Gastrocnemius medialis (tissue), 4 donors: ENCODE measurements at regions not wholly inside any gene's neighbourhood (a gene's known extent, or its start where the extent isn't known, plus 50 kb on each side); places are given as distances from the start of the nearest gene placed in this dataset.
"Not testable (repeated sequence)": the region's sequence is repeated elsewhere in the genome, so short reads cannot be mapped to it uniquely, and the experiment has no call there.

Experiments
- ATAC-seq, 2 donors: fragments of 150-250 bp; one replicate each; pipeline ENCODE4 v1.9.1; 2016
- DNase-seq, 2 donors: peaks; one replicate each; pipeline ENCODE4 v3.0.0-alpha.2; 2019
- H3K27ac ChIP-seq, 4 donors: fragments of 200-600 bp; sonication (generic); 1 replicate in 1 of 4; 2 replicates in 3 of 4; pipeline ENCODE4 v1.5.1; 2016 to 2018; ENCODE audit warnings: mild to moderate bottlenecking in 2 of 4, moderate library complexity in 1 of 4
- H3K27me3 ChIP-seq, 3 donors: fragments of 200-600 bp; sonication (generic) in 2 of 3; 1 replicate in 1 of 3; 2 replicates in 2 of 3; pipeline versions ENCODE4 v1.5.1 to v1.6.0; 2016 to 2019; ENCODE audit warnings: mild to moderate bottlenecking in 1 of 3, moderate library complexity in 1 of 3
- H3K36me3 ChIP-seq, 2 donors: fragments of 200-600 bp; sonication (generic) in 1 of 2; one replicate each; pipeline ENCODE4 v1.5.1; 2017 to 2018
- H3K4me1 ChIP-seq, 2 donors: fragments of 200-600 bp; sonication (generic) in 1 of 2; one replicate each; pipeline ENCODE4 v1.5.1; 2016 to 2017; ENCODE audit warnings: mild to moderate bottlenecking in 2 of 2
- H3K4me3 ChIP-seq, 4 donors: fragments of 200-600 bp; sonication (generic) in 3 of 4; 1 replicate in 1 of 4; 2 replicates in 3 of 4; pipeline ENCODE4 v1.5.1; 2016 to 2019; ENCODE audit warnings: mild to moderate bottlenecking in 2 of 4
- H3K9me3 ChIP-seq, 3 donors: fragments of 200-600 bp; sonication (generic) in 2 of 3; 1 replicate in 1 of 3; 2 replicates in 2 of 3; pipeline ENCODE4 v1.5.1; 2016 to 2019
- POLR2A ChIP-seq, 2 donors: fragments of 450-650 bp; IDR thresholded peaks; one replicate each; pipeline ENCODE4 v1.6.1; 2017; ENCODE audit warnings: antibody characterized with exemption in 2 of 2, mild to moderate bottlenecking in 2 of 2, moderate library complexity in 2 of 2
- in situ Hi-C, 4 donors: fragments of 200-750 bp; cut with MboI; loops; one replicate each; pipeline versions ENCODE4 v1.15.0 to v1.8.0; 2017; ENCODE audit warnings: low sequenced_read_pairs in 4 of 4
- intact Hi-C: fragments of 100-400 bp; cut with DNase I; formaldehyde crosslinking; loops from one replicate; pipeline ENCODE4 v1.15.1; 2023; ENCODE audit warnings: low total_unique reads
- TF ChIP-seq, protein P1 (sequence below), 5 experiments: fragments of 450-650 bp in 3 of 5; fragments of 200-600 bp in 2 of 5; sonication (generic) in 2 of 5; IDR thresholded peaks in 4 of 5; conservative IDR thresholded peaks in 1 of 5; 1 replicate in 4 of 5; 2 replicates in 1 of 5; pipeline ENCODE4 v1.5.1; 2016 to 2019; ENCODE audit warnings: antibody characterized with exemption in 5 of 5, mild to moderate bottlenecking in 3 of 5, moderate library complexity in 3 of 5

DNA sequence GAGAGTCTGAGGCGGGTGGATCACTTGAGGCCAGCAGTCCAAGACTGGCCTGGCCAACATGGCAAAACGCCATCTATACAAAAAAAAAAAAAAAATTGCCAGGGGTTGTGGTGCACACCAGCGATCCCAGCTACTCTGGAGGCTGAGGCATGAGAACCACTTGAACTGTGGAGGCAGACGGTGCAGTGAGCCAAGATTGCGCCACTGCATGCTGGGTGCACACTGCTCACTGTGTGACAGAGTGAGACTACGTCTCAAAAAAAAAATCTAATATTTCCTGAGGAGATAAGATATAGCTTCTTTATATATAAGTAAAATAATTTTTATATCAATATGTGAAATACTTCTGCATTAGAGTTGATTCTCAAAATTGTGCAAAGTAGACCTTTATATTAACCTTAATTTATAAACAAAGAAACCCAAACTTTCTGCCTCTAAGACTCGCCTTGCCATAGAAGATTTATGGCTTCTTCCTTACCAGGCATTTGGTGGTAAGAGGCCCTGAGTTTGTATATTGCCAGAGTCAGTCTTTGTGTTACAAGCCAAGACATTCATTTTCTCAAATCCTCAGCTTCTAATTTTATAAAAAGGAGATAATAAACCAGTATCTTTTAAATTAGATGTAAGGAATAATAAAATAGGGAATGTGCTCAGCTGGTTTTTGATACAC lies 1226.7 kb downstream of the FLRT2 start:
- H3K4me3 ChIP-seq: no peak overlapping the region
- no peak for TF ChIP-seq POLR2A (IDR thresholded peaks at IDR 0.05)
- TF ChIP-seq, protein P1, sequence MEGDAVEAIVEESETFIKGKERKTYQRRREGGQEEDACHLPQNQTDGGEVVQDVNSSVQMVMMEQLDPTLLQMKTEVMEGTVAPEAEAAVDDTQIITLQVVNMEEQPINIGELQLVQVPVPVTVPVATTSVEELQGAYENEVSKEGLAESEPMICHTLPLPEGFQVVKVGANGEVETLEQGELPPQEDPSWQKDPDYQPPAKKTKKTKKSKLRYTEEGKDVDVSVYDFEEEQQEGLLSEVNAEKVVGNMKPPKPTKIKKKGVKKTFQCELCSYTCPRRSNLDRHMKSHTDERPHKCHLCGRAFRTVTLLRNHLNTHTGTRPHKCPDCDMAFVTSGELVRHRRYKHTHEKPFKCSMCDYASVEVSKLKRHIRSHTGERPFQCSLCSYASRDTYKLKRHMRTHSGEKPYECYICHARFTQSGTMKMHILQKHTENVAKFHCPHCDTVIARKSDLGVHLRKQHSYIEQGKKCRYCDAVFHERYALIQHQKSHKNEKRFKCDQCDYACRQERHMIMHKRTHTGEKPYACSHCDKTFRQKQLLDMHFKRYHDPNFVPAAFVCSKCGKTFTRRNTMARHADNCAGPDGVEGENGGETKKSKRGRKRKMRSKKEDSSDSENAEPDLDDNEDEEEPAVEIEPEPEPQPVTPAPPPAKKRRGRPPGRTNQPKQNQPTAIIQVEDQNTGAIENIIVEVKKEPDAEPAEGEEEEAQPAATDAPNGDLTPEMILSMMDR (IDR thresholded peaks at IDR 0.05 in 4 of 5, conservative IDR thresholded peaks at IDR 0.05 in 1 of 5): no peak
- no peak for ATAC-seq
- intact Hi-C loops: no loop called here
- H3K9me3 ChIP-seq: no peaks in the 10 kb centered on the region
- DNase-seq: no peak
- H3K27ac ChIP-seq: no peak overlapping the region
- no peaks in the 10 kb centered on the region for H3K4me1 ChIP-seq
- in situ Hi-C loops: no loop called here
- no peaks in the 10 kb centered on the region for H3K27me3 ChIP-seq
- no peaks in the 10 kb centered on the region for H3K36me3 ChIP-seq

DNA sequence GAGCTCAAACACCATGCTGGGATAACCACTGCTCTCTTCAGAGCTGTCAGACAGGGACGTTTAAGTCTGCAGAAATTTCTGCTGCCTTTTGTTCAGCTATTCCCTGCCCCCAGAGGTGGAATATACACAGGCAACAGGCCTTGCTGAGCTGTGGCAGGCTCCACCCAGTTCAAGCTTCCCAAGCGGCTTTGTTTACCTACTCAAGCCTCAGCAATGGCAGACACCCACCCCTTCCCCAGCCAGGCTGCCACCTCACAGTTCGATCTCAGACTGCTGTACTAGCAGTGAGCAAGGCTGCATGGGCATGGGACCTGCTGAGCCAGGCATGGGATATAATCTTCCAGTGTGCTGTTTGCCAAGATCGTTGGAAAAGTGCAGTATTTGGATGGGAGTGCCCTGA lies 1220.5 kb downstream of the FLRT2 start:
- intact Hi-C loops, H3K4me1 ChIP-seq, H3K9me3 ChIP-seq, H3K27ac ChIP-seq, DNase-seq, H3K4me3 ChIP-seq, ATAC-seq, H3K36me3 ChIP-seq, H3K27me3 ChIP-seq, in situ Hi-C loops: not testable (repeated sequence)

DNA sequence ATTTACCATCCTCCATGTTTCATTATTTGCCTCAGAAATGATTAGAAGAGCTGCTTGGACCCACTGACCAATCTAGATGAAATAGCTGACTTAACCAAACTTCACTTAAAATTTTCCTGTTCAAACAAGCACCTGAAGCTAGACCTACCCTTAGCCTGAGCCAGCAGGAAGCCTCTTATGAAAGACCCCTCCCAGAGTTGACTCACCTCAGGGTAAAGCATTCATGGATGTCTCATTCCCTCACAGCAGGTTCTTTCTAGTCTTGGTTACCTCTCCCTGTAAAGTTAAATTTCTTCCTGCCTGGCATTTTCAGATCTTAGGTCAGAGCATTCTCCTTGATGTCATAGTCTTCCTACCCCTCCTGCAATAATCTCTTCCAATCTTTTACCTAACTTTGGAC lies 1209.8 kb downstream of the FLRT2 start:
- intact Hi-C loops (no loop called here), in situ Hi-C loops (no loop called here)
- ATAC-seq (no peak), DNase-seq (no peak)
- H3K9me3 ChIP-seq: no peaks in the 10 kb centered on the region
- H3K4me3 ChIP-seq: no peak overlapping the region
- no peaks in the 10 kb centered on the region for H3K36me3 ChIP-seq
- H3K4me1 ChIP-seq: no peaks in the 10 kb centered on the region
- H3K27me3 ChIP-seq: no peaks in the 10 kb centered on the region
- TF ChIP-seq POLR2A (IDR thresholded peaks at IDR 0.05): no peak
- TF ChIP-seq, protein P1 (IDR thresholded peaks at IDR 0.05 in 4 of 5, conservative IDR thresholded peaks at IDR 0.05 in 1 of 5): no peak
- no peak overlapping the region for H3K27ac ChIP-seq

DNA sequence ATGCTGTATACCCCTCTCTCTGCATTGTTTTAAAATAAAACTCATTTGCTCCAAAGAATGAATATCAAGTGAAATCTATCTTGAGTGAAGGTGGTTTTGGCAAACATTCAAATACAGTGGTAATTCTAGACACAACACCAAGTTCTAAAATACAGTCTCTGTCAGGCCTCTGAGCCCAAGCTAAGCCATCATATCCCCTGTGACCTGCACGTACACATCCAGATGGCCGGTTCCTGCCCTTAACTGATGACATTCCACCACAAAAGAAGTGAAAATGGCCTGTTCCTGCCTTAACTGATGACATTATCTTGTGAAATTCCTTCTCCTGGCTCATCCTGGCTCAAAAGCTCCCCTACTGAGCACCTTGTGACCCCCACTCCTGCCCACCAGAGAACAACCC lies 1201.5 kb downstream of the FLRT2 start:
- H3K27ac ChIP-seq, H3K27me3 ChIP-seq, H3K9me3 ChIP-seq, DNase-seq, H3K4me3 ChIP-seq, H3K4me1 ChIP-seq, intact Hi-C loops, ATAC-seq, H3K36me3 ChIP-seq, in situ Hi-C loops: not testable (repeated sequence)

DNA sequence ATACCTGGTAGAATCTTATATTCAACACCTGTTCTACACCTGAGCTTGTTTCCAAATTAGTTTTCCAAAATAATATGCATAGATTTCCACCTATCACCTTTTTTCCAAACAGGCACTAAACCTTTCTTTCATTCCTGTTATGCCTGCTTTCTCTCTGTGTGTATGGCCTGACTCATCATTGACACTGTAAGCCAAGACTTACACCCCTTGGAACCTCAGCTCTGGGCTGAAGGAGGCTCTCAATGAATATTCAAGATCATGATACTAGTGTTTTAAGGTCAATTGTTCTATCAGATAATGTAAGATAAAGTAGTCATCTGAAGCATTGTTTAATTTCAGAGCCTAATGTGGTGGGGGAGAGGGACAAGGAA lies 1193.3 kb downstream of the FLRT2 start:
- in situ Hi-C loops (no loop called here), intact Hi-C loops (no loop called here)
- Histone ChIP-seq H3K36me3 (no peaks in the 10 kb centered on the region), H3K4me3 (no peak overlapping the region), H3K4me1 (no peaks in the 10 kb centered on the region), H3K9me3 (no peaks in the 10 kb centered on the region), H3K27me3 (no peaks in the 10 kb centered on the region), H3K27ac (no peak overlapping the region)
- DNase-seq: no peak
- TF ChIP-seq POLR2A (IDR thresholded peaks at IDR 0.05): no peak
- TF ChIP-seq, protein P1 (IDR thresholded peaks at IDR 0.05 in 4 of 5, conservative IDR thresholded peaks at IDR 0.05 in 1 of 5): no peak
- no peak for ATAC-seq
